Lower leg skin (tissue), 3 donors: ENCODE measurements at regions not wholly inside any gene's neighbourhood (a gene's known extent, or its start where the extent isn't known, plus 50 kb on each side); places are given as distances from the start of the nearest gene placed in this dataset.

Source experiments
- CTCF ChIP-seq, 3 donors: fragments of 450-650 bp; IDR thresholded peaks; one replicate each; pipeline ENCODE4 v1.5.1; 2016; ENCODE audit warnings: antibody characterized with exemption in 3 of 3, mild to moderate bottlenecking in 3 of 3, moderate library complexity in 2 of 3
- POLR2A ChIP-seq, 2 donors: fragments of 450-650 bp; IDR thresholded peaks; one replicate each; pipeline ENCODE4 v1.6.1; 2016 to 2017; ENCODE audit warnings: antibody characterized with exemption in 2 of 2, mild to moderate bottlenecking in 1 of 2, moderate library complexity in 1 of 2

DNA sequence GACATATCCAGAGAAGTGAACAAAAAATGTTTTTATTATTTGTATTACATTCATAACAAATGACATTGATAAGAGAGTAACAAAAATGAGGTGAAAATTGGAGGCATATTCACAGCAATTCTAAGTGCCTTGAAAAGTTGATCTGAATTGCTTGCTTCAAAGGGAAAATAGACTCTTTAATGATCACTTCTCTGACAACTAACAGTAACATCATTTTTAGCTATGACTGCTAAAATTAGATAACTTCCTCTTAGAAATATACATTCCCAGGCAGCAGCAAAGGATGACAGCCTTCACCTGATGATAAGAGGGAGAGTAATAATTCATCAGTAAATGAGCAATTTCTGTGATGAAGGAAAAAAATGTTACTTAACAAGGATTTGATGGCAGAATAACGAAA is 472.5 kb downstream of the PCDH10 start:
- TF ChIP-seq POLR2A (IDR thresholded peaks at IDR 0.05), result no peak
- no peak for TF ChIP-seq CTCF (IDR thresholded peaks at IDR 0.05)
